Nephron (organoid): ENCODE measurements at regions not wholly inside any gene's neighbourhood (a gene's known extent, or its start where the extent isn't known, plus 50 kb on each side); places are given as distances from the start of the nearest gene placed in this dataset.

Experiments
- H3K27ac Mint-ChIP-seq, 3 experiments: 2 replicates each; pipeline ENCODE4 v1.8.0; 2020; ENCODE audit warnings: mixed read lengths in 3 of 3, mild to moderate bottlenecking in 2 of 3, moderate library complexity in 1 of 3
- H3K27me3 Mint-ChIP-seq: 2 replicates; pipeline ENCODE4 v1.8.0; 2021; ENCODE audit warnings: low read depth, mild to moderate bottlenecking, moderate library complexity, mixed read lengths
- H3K36me3 Mint-ChIP-seq: 2 replicates; pipeline ENCODE4 v1.8.0; 2020; ENCODE audit warnings: low read depth, mixed read lengths
- H3K4me1 Mint-ChIP-seq: 2 replicates; pipeline ENCODE4 v1.8.0; 2020; ENCODE audit warnings: mixed read lengths
- H3K4me3 Mint-ChIP-seq, 3 experiments: 2 replicates each; pipeline ENCODE4 v1.8.0; 2020; ENCODE audit warnings: mild to moderate bottlenecking in 3 of 3, mixed read lengths in 3 of 3, moderate library complexity in 2 of 3
- H3K9me3 Mint-ChIP-seq: 2 replicates; pipeline ENCODE4 v1.8.0; 2020; ENCODE audit warnings: mixed read lengths
- CTCF ChIP-seq, 3 experiments: fragments of 200-600 bp; sonication (generic); IDR thresholded peaks; one replicate each; pipeline ENCODE4 v1.5.0; 2021; ENCODE audit warnings: antibody characterized with exemption in 3 of 3; ENCODE audit not compliant: unreplicated experiment in 3 of 3

GRCh38 chr4:56219447-56219846 lies 167.8 kb downstream of the AASDH start:
- TF ChIP-seq CTCF (IDR thresholded peaks at IDR 0.05; ENCODE audit: unreplicated experiment in 3 of 3) = no peak
- Mint-ChIP-seq H3K27ac (no peak overlapping the region), H3K4me3 (no peak overlapping the region), H3K27me3 (no peaks in the 10 kb centered on the region), H3K36me3 (peaks cover 40% of the 10 kb centered on the region), H3K4me1 (peaks cover 46% of the 10 kb centered on the region), H3K9me3 (no peaks in the 10 kb centered on the region)

DNA sequence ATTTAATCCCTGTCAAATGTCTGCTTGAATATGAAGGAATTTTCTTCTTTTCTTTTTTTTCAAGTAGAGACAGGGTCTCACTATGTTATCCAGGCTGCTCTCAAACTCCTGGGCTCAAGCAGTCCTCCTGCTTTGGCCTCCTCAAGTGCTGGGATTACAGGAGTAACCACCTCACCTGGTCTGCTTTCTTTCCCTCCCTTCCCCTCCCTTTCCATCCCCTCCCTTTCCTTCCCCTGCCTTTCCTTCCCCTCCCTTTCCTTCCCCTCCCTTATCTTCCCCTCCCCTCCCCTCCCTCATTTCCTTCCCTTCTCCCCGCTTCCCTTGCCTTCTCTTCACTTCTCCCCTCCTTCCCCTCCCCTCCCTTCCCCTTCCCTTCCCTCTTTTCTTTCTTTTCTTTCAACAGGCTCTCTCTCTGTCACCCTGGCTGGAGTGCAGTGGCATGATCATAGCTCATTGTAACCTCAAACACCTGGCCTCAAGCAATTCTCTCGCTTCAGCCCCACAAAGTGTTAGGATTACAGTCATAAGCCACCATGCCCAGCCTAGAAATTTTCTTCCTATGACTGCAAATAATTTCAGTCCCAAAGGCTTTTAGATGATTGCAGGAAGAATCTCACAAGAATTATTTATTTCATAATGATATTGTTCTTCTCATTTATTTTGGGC lies 168.9 kb downstream of the AASDH start:
- Mint-ChIP-seq H3K27me3 (no peaks in the 10 kb centered on the region), H3K36me3 (peaks cover 35% of the 10 kb centered on the region), H3K9me3 (no peaks in the 10 kb centered on the region), H3K4me3 (no peak overlapping the region), H3K4me1 (peaks cover 46% of the 10 kb centered on the region), H3K27ac (peak overlapping the region in 2 of 3 experiments; percentile 37 to 61)
- no peak for TF ChIP-seq CTCF (IDR thresholded peaks at IDR 0.05; ENCODE audit: unreplicated experiment in 3 of 3)

DNA sequence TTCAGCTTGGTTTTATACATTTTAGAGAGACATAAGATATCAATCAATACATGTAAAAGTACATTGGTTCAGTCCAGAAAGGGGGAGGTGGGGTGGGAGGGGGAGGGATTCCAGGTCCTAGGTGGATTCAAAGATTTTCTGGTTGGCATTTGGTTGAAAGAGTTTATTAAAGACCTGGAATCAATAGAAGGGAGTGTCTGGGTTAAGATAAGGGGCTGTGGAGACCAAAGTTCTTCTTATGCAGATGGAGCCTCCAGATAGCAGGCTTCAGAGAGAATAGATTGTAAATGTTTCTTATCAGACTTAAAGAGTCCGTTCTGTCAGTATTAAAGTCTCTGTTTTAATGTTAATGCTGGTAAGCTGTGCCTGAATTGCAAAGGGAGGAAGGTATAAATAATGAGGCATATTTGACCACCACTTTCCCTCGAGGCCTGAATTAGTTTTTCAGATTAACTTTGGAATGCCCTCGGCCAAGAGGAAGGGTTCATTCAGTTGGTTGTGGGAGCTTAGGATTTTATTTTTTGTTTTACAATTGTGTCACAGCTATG lies 169.9 kb downstream of the AASDH start:
- TF ChIP-seq CTCF (IDR thresholded peaks at IDR 0.05; ENCODE audit: unreplicated experiment in 3 of 3) = no peak
- H3K4me1 Mint-ChIP-seq = peaks cover 46% of the 10 kb centered on the region
- peak overlapping the region; percentile 19 to 69 (median 61) for H3K27ac Mint-ChIP-seq
- no peaks in the 10 kb centered on the region for H3K9me3 Mint-ChIP-seq
- H3K36me3 Mint-ChIP-seq = peaks cover 34% of the 10 kb centered on the region
- no peaks in the 10 kb centered on the region for H3K27me3 Mint-ChIP-seq
- H3K4me3 Mint-ChIP-seq = no peak overlapping the region

- peak overlapping the region in 1 of 3 experiments; percentile 53 for H3K27ac Mint-ChIP-seq
- H3K4me1 Mint-ChIP-seq = peaks cover 46% of the 10 kb centered on the region
- no peak overlapping the region for H3K4me3 Mint-ChIP-seq
- no peak for TF ChIP-seq CTCF (IDR thresholded peaks at IDR 0.05; ENCODE audit: unreplicated experiment in 3 of 3)
- no peaks in the 10 kb centered on the region for H3K27me3 Mint-ChIP-seq
- H3K36me3 Mint-ChIP-seq = peaks cover 36% of the 10 kb centered on the region
- peaks cover 4% of the 10 kb centered on the region for H3K9me3 Mint-ChIP-seq
Measured at GRCh38 chr4:56215901-56216300, 171.4 kb downstream of the AASDH start.

GRCh38 chr4:56215141-56215783 lies 172.0 kb downstream of the AASDH start:
- H3K27ac Mint-ChIP-seq = peak overlapping the region in 1 of 3 experiments; percentile 53
- peaks cover 38% of the 10 kb centered on the region for H3K36me3 Mint-ChIP-seq
- no peak for TF ChIP-seq CTCF (IDR thresholded peaks at IDR 0.05; ENCODE audit: unreplicated experiment in 3 of 3)
- no peaks in the 10 kb centered on the region for H3K27me3 Mint-ChIP-seq
- peaks cover 39% of the 10 kb centered on the region for H3K4me1 Mint-ChIP-seq
- H3K9me3 Mint-ChIP-seq = peaks cover 4% of the 10 kb centered on the region
- no peak overlapping the region for H3K4me3 Mint-ChIP-seq
